ENCODE measurements at regions not wholly inside any gene's neighbourhood (a gene's known extent, or its start where the extent isn't known, plus 50 kb on each side); places are given as distances from the start of the nearest gene placed in this dataset. TPM values are rescaled to one million over a fixed set of nuclear protein-coding genes. Genes with fewer than 3 reads are reported as not detected.

GRCh38 chr4:8932884-8933283, 61.2 kb upstream of the HMX1 start:
- intact Hi-C loops (cut with DNase I; ENCODE audit: low total_unique reads), result no loop called here

GRCh38 chr4:8928074-8928473, 56.4 kb upstream of the HMX1 start:
- Histone ChIP-seq H3K4me3 (no peak overlapping the region), H3K36me3 (no peaks in the 10 kb centered on the region), H3K9me3 (no peaks in the 10 kb centered on the region), H3K27me3 (no peaks in the 10 kb centered on the region), H3K4me1 (no peaks in the 10 kb centered on the region), H3K27ac (no peak overlapping the region)
- no peak for DNase-seq
- intact Hi-C loops (cut with DNase I; ENCODE audit: low total_unique reads), result no loop called here
- TF ChIP-seq POLR2A (IDR thresholded peaks at IDR 0.05) (no peak), CTCF (IDR thresholded peaks at IDR 0.05) (no peak)

More at GRCh38 chr4:8932884-8933283, 61.2 kb upstream of the HMX1 start:
- Histone ChIP-seq H3K27ac (no peak overlapping the region), H3K9me3 (no peaks in the 10 kb centered on the region), H3K27me3 (no peaks in the 10 kb centered on the region), H3K36me3 (no peaks in the 10 kb centered on the region), H3K4me3 (no peak overlapping the region), H3K4me1 (no peaks in the 10 kb centered on the region)
- DNase-seq, result no peak
- TF ChIP-seq POLR2A (IDR thresholded peaks at IDR 0.05) (no peak), CTCF (IDR thresholded peaks at IDR 0.05) (no peak)

GRCh38 chr4:8922481-8922880, 50.8 kb upstream of the HMX1 start:
- H3K27me3 ChIP-seq, result peaks cover 0 to 5% of the 10 kb centered on the region in 2 donors
- no peak for TF ChIP-seq POLR2A (IDR thresholded peaks at IDR 0.05)
- no peak for TF ChIP-seq CTCF (IDR thresholded peaks at IDR 0.05)
- H3K27ac ChIP-seq, result no peak overlapping the region
- no peaks in the 10 kb centered on the region for H3K4me1 ChIP-seq
- no peak overlapping the region for H3K4me3 ChIP-seq
- intact Hi-C loops (cut with DNase I; ENCODE audit: low total_unique reads), result no loop called here
- H3K9me3 ChIP-seq, result no peaks in the 10 kb centered on the region
- no peaks in the 10 kb centered on the region for H3K36me3 ChIP-seq
- DNase-seq, result no peak

GRCh38 chr4:8921465-8921864, 49.8 kb upstream of the HMX1 start:
- DNase-seq, result no peak
- TF ChIP-seq POLR2A (IDR thresholded peaks at IDR 0.05) (no peak), CTCF (IDR thresholded peaks at IDR 0.05) (no peak)
- no peaks in the 10 kb centered on the region for H3K9me3 ChIP-seq
- H3K36me3 ChIP-seq, result no peaks in the 10 kb centered on the region
- peaks cover 0 to 5% of the 10 kb centered on the region in 2 donors for H3K27me3 ChIP-seq
- H3K4me3 ChIP-seq, result no peak overlapping the region
- no peak overlapping the region for H3K27ac ChIP-seq
- H3K4me1 ChIP-seq, result no peaks in the 10 kb centered on the region
- intact Hi-C loops (cut with DNase I; ENCODE audit: low total_unique reads), result no loop called here

Small RNA genes lying in the stretch of these regions (small RNA-seq; reads per million reads assigned to genes)
- gene SNRPCP16, result not detected
